Peyer's patch (tissue), 4 donors: ENCODE measurements at regions not wholly inside any gene's neighbourhood (a gene's known extent, or its start where the extent isn't known, plus 50 kb on each side); places are given as distances from the start of the nearest gene placed in this dataset.

ENCODE experiments used
- POLR2A ChIP-seq, 2 donors: fragments of 450-650 bp; IDR thresholded peaks; one replicate each; pipeline ENCODE4 v1.5.1; 2017; ENCODE audit warnings: antibody characterized with exemption in 2 of 2, mild to moderate bottlenecking in 2 of 2, moderate library complexity in 2 of 2
- TF ChIP-seq, protein P1 (sequence below), 6 experiments: fragments of 450-650 bp in 4 of 6; fragments of 200-600 bp in 2 of 6; sonication (generic) in 1 of 6; IDR thresholded peaks; one replicate each; pipeline ENCODE4 v1.5.1; 2017 to 2019; ENCODE audit warnings: antibody characterized with exemption in 6 of 6, mild to moderate bottlenecking in 3 of 6, moderate library complexity in 1 of 6

DNA sequence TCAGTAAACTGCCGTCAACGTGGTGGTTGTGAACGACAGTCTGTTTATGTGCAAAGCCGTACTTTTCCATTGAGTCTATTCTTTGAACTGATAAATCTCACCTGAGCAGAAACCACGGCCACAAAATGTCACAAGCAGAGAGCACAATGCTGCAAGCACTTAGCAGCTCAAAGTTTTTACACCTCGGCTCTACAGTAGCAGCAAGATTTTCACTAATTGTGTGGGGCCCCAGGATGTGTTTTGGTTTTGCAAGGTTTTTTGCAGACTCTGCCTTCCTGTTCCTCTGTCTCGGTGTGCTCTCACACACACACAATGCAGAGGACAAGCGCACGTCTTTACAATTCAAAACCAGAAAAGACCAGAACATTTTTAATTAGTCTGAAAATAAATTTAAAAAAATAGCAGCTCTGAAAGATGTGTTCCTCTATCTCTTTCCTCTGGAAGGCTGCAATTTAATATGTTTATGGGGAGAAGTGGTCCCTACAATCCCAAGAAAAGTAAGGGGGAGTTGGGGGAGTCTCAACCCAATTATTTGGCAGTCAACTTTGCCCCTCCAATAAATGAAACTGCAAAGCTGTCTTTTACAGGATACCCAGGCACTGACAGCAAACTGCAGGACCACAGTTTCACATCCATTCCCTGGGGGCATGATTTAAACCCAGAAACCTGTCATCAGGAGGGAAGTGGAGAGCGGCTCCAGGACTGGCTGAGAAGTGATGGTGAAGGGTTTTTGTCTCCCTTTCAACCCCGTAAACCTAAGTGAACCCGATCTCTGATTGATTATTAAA is 73.8 kb upstream of the SFMBT2 start:
- TF ChIP-seq, protein P1, sequence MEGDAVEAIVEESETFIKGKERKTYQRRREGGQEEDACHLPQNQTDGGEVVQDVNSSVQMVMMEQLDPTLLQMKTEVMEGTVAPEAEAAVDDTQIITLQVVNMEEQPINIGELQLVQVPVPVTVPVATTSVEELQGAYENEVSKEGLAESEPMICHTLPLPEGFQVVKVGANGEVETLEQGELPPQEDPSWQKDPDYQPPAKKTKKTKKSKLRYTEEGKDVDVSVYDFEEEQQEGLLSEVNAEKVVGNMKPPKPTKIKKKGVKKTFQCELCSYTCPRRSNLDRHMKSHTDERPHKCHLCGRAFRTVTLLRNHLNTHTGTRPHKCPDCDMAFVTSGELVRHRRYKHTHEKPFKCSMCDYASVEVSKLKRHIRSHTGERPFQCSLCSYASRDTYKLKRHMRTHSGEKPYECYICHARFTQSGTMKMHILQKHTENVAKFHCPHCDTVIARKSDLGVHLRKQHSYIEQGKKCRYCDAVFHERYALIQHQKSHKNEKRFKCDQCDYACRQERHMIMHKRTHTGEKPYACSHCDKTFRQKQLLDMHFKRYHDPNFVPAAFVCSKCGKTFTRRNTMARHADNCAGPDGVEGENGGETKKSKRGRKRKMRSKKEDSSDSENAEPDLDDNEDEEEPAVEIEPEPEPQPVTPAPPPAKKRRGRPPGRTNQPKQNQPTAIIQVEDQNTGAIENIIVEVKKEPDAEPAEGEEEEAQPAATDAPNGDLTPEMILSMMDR (IDR thresholded peaks at IDR 0.05), result no peak
- TF ChIP-seq POLR2A (IDR thresholded peaks at IDR 0.05), result no peak
